ENCODE measurements at regions not wholly inside any gene's neighbourhood (a gene's known extent, or its start where the extent isn't known, plus 50 kb on each side); places are given as distances from the start of the nearest gene placed in this dataset.

- no peak for DNase-seq (ENCODE audit: extremely low spot score)
- ChIA-PET CTCF (no interaction called here), POLR2A (interaction anchor here (0.7 kb wide), 1 partner anchor 224 kb away, joined by 3 read pairs; no protein-coding TSS in a partner anchor)
- TF ChIP-seq ARNT (IDR thresholded peaks at IDR 0.05) (no peak), FOXA1 (IDR thresholded peaks at IDR 0.05) (no peak), LEF1 (IDR thresholded peaks at IDR 0.05; ENCODE audit: borderline replicate concordance) (no peak), TARDBP (IDR thresholded peaks at IDR 0.05) (no peak), FOXM1 (IDR thresholded peaks at IDR 0.05; ENCODE audit: borderline replicate concordance) (no peak), L3MBTL2 (conservative IDR thresholded peaks at IDR 0.05) (no peak), FOXK2 (IDR thresholded peaks at IDR 0.05) (no peak), BHLHE40 (IDR thresholded peaks at IDR 0.05; ENCODE audit: borderline replicate concordance) (no peak), ELF4 (IDR thresholded peaks at IDR 0.05) (no peak), SUZ12 (IDR thresholded peaks at IDR 0.05) (no peak), PKNOX1 (IDR thresholded peaks at IDR 0.05) (no peak), CTBP1 (IDR thresholded peaks at IDR 0.05; ENCODE audit: borderline replicate concordance) (no peak), NFRKB (IDR thresholded peaks at IDR 0.05) (no peak), SP1 (IDR thresholded peaks at IDR 0.05) (no peak), ZNF384 (IDR thresholded peaks at IDR 0.05) (no peak), HDGF (IDR thresholded peaks at IDR 0.05; ENCODE audit: borderline replicate concordance) (no peak)
These were observed 68.8 kb upstream of the IYD start for GRCh38 chr6:150299873-150300485.

- no peak for TF ChIP-seq ELF4 (IDR thresholded peaks at IDR 0.05)
- no peak for TF ChIP-seq ZNF384 (IDR thresholded peaks at IDR 0.05)
- POLR2A ChIA-PET, result interaction anchor here (1.0 kb wide), 1 partner anchor 156 kb away, joined by 4 read pairs; no protein-coding TSS in a partner anchor
- no peak for DNase-seq (ENCODE audit: extremely low spot score)
- CTCF ChIA-PET, result interaction anchor here (0.7 to 1.0 kb wide), 2 partner anchors 93 to 123 kb away, joined by 3 read pairs; no protein-coding TSS in a partner anchor
These were observed 66.8 kb upstream of the IYD start for GRCh38 chr6:150301846-150302519.

GRCh38 chr6:150302520-150303176 is 66.2 kb upstream of the IYD start:
- no peak for TF ChIP-seq FOXA1 (IDR thresholded peaks at IDR 0.05)
- TF ChIP-seq ELF4 (IDR thresholded peaks at IDR 0.05), result no peak
- no peak for TF ChIP-seq FOXK2 (IDR thresholded peaks at IDR 0.05)
- no peak for TF ChIP-seq NFRKB (IDR thresholded peaks at IDR 0.05)
- no peak for TF ChIP-seq SUZ12 (IDR thresholded peaks at IDR 0.05)
- no peak for TF ChIP-seq ARNT (IDR thresholded peaks at IDR 0.05)
- TF ChIP-seq TARDBP (IDR thresholded peaks at IDR 0.05), result no peak
- no peak for TF ChIP-seq SP1 (IDR thresholded peaks at IDR 0.05)
- TF ChIP-seq CTBP1 (IDR thresholded peaks at IDR 0.05; ENCODE audit: borderline replicate concordance), result no peak
- TF ChIP-seq BHLHE40 (IDR thresholded peaks at IDR 0.05; ENCODE audit: borderline replicate concordance), result no peak
- TF ChIP-seq HDGF (IDR thresholded peaks at IDR 0.05; ENCODE audit: borderline replicate concordance), result no peak
- TF ChIP-seq ZNF384 (IDR thresholded peaks at IDR 0.05), result no peak
- TF ChIP-seq PKNOX1 (IDR thresholded peaks at IDR 0.05), result no peak
- TF ChIP-seq L3MBTL2 (conservative IDR thresholded peaks at IDR 0.05), result no peak
- TF ChIP-seq LEF1 (IDR thresholded peaks at IDR 0.05; ENCODE audit: borderline replicate concordance), result no peak
- TF ChIP-seq FOXM1 (IDR thresholded peaks at IDR 0.05; ENCODE audit: borderline replicate concordance), result no peak
- DNase-seq (ENCODE audit: extremely low spot score), result no peak
- CTCF ChIA-PET, result no interaction called here
- POLR2A ChIA-PET, result no interaction called here

- CTCF ChIA-PET, result no interaction called here
- POLR2A ChIA-PET, result no interaction called here
- DNase-seq (ENCODE audit: extremely low spot score), result no peak
- no peak for TF ChIP-seq NFRKB (IDR thresholded peaks at IDR 0.05)
- TF ChIP-seq FOXA1 (IDR thresholded peaks at IDR 0.05), result no peak
- TF ChIP-seq L3MBTL2 (conservative IDR thresholded peaks at IDR 0.05), result no peak
- TF ChIP-seq LEF1 (IDR thresholded peaks at IDR 0.05; ENCODE audit: borderline replicate concordance), result no peak
- TF ChIP-seq SUZ12 (IDR thresholded peaks at IDR 0.05), result no peak
- no peak for TF ChIP-seq ARNT (IDR thresholded peaks at IDR 0.05)
- TF ChIP-seq TARDBP (IDR thresholded peaks at IDR 0.05), result no peak
- no peak for TF ChIP-seq FOXK2 (IDR thresholded peaks at IDR 0.05)
- no peak for TF ChIP-seq SP1 (IDR thresholded peaks at IDR 0.05)
- no peak for TF ChIP-seq PKNOX1 (IDR thresholded peaks at IDR 0.05)
- no peak for TF ChIP-seq HDGF (IDR thresholded peaks at IDR 0.05; ENCODE audit: borderline replicate concordance)
- no peak for TF ChIP-seq CTBP1 (IDR thresholded peaks at IDR 0.05; ENCODE audit: borderline replicate concordance)
- no peak for TF ChIP-seq BHLHE40 (IDR thresholded peaks at IDR 0.05; ENCODE audit: borderline replicate concordance)
These were observed 65.6 kb upstream of the IYD start for GRCh38 chr6:150303256-150303655.

GRCh38 chr6:150304429-150304828 is 64.4 kb upstream of the IYD start:
- DNase-seq (ENCODE audit: extremely low spot score), result no peak
- ChIA-PET CTCF (no interaction called here), POLR2A (no interaction called here)
- TF ChIP-seq BHLHE40 (IDR thresholded peaks at IDR 0.05; ENCODE audit: borderline replicate concordance) (no peak), CTBP1 (IDR thresholded peaks at IDR 0.05; ENCODE audit: borderline replicate concordance) (no peak), L3MBTL2 (conservative IDR thresholded peaks at IDR 0.05) (no peak), FOXA1 (IDR thresholded peaks at IDR 0.05) (no peak), HDGF (IDR thresholded peaks at IDR 0.05; ENCODE audit: borderline replicate concordance) (no peak), SP1 (IDR thresholded peaks at IDR 0.05) (no peak), PKNOX1 (IDR thresholded peaks at IDR 0.05) (no peak), NFRKB (IDR thresholded peaks at IDR 0.05) (no peak), TARDBP (IDR thresholded peaks at IDR 0.05) (no peak), ARNT (IDR thresholded peaks at IDR 0.05) (no peak), SUZ12 (IDR thresholded peaks at IDR 0.05) (no peak), ELF4 (IDR thresholded peaks at IDR 0.05) (no peak), LEF1 (IDR thresholded peaks at IDR 0.05; ENCODE audit: borderline replicate concordance) (no peak)
